ENCODE measurements at regions not wholly inside any gene's neighbourhood (a gene's known extent, or its start where the extent isn't known, plus 50 kb on each side); places are given as distances from the start of the nearest gene placed in this dataset.
"Not testable (repeated sequence)": the region's sequence is repeated elsewhere in the genome, so short reads cannot be mapped to it uniquely, and the experiment has no call there.

- H3K4me1 Mint-ChIP-seq, result peaks cover 48% of the 10 kb centered on the region
- DNase-seq (ENCODE audit: low spot score); H3K27ac Mint-ChIP-seq; H3K27me3 Mint-ChIP-seq (ENCODE audit: low read depth); CTCF ChIA-PET; ATAC-seq; H3K9me3 Mint-ChIP-seq; H3K4me3 Mint-ChIP-seq; POLR2A ChIA-PET: not testable (repeated sequence)
- TF ChIP-seq ZNF121 (CRISPR knock-in tag; IDR thresholded peaks at IDR 0.05) (peak; percentile 90), AR (CRISPR knock-in tag; IDR thresholded peaks at IDR 0.05) (0 out of 2 replicates have a peak, but pooled peaks have one; percentile 58), EMX1 (CRISPR knock-in tag; IDR thresholded peaks at IDR 0.05) (0 out of 2 replicates have a peak, but pooled peaks have one; percentile 58)
- H3K36me3 Mint-ChIP-seq, result peaks cover 11% of the 10 kb centered on the region
These were observed 204.4 kb upstream of the PRKCQ start for GRCh38 chr10:6784429-6784828.

- Mint-ChIP-seq H3K9me3 (no peaks in the 10 kb centered on the region), H3K27ac (no peak overlapping the region), H3K4me1 (peaks cover 39% of the 10 kb centered on the region), H3K4me3 (no peak overlapping the region), H3K27me3 (ENCODE audit: low read depth) (peaks cover 7% of the 10 kb centered on the region; the same call in 1 of the 2 replicates), H3K36me3 (peaks cover 3% of the 10 kb centered on the region)
- no peak for TF ChIP-seq ZNF423 (CRISPR knock-in tag; IDR thresholded peaks at IDR 0.05)
- ATAC-seq, result peak; percentile 10; the same call in 1 of the 2 replicates
- ChIA-PET POLR2A (interaction anchor here (1.6 kb wide), 1 partner anchor 8 kb away, joined by 4 read pairs; no protein-coding TSS in a partner anchor), CTCF (interaction anchor here (1.2 to 1.6 kb wide), 2 partner anchors 116 to 203 kb away, joined by 3 to 4 read pairs; no protein-coding TSS in a partner anchor)
- no peak for DNase-seq (ENCODE audit: low spot score)
These were observed 203.4 kb upstream of the PRKCQ start for GRCh38 chr10:6783471-6783870.

GRCh38 chr10:6782378-6782777 is 202.3 kb upstream of the PRKCQ start:
- Mint-ChIP-seq H3K27ac (no peak overlapping the region), H3K36me3 (peaks cover 5% of the 10 kb centered on the region), H3K4me1 (peaks cover 38% of the 10 kb centered on the region), H3K9me3 (peaks cover 7% of the 10 kb centered on the region), H3K4me3 (no peak overlapping the region), H3K27me3 (ENCODE audit: low read depth) (peaks cover 17% of the 10 kb centered on the region)
- ChIA-PET POLR2A (interaction anchor here (0.9 to 1.6 kb wide), 2 partner anchors 9 to 57 kb away, joined by 3 to 4 read pairs; no protein-coding TSS in a partner anchor), CTCF (interaction anchor here (0.7 to 1.7 kb wide), 8 partner anchors 12 to 202 kb away, joined by 3 to 4 read pairs (median 3); no protein-coding TSS in a partner anchor)
- TF ChIP-seq SOX15 (CRISPR knock-in tag; IDR thresholded peaks at IDR 0.05) (no peak), ZNF416 (CRISPR knock-in tag; IDR thresholded peaks at IDR 0.05) (no peak), USF2 (CRISPR knock-in tag; IDR thresholded peaks at IDR 0.05) (no peak), IRF1 (CRISPR knock-in tag; IDR thresholded peaks at IDR 0.05) (no peak), SMAD4 (CRISPR knock-in tag; IDR thresholded peaks at IDR 0.05) (no peak), SP1 (CRISPR knock-in tag; conservative IDR thresholded peaks at IDR 0.05) (no peak), SMAD3 (CRISPR knock-in tag; IDR thresholded peaks at IDR 0.05; ENCODE audit: borderline replicate concordance) (no peak), OVOL2 (CRISPR knock-in tag; IDR thresholded peaks at IDR 0.05; ENCODE audit: borderline replicate concordance) (no peak), HMGA2 (CRISPR knock-in tag; IDR thresholded peaks at IDR 0.05) (no peak), E2F4 (CRISPR knock-in tag; IDR thresholded peaks at IDR 0.05; ENCODE audit: borderline replicate concordance, low read depth) (no peak), ZNF232 (CRISPR knock-in tag; IDR thresholded peaks at IDR 0.05) (no peak), CREB1 (CRISPR knock-in tag; IDR thresholded peaks at IDR 0.05) (no peak)
- ATAC-seq (peak; percentile 63), DNase-seq (ENCODE audit: low spot score) (no peak)
